ENCODE measurements at regions not wholly inside any gene's neighbourhood (a gene's known extent, or its start where the extent isn't known, plus 50 kb on each side); places are given as distances from the start of the nearest gene placed in this dataset.

GRCh38 chr4:158428242-158428641 is 93.4 kb upstream of the RXFP1 start:
- TF ChIP-seq CTCF (IDR thresholded peaks at IDR 0.05; ENCODE audit: poor library complexity): no peak
- no peak for TF ChIP-seq EZH2phosphoT487 (IDR thresholded peaks at IDR 0.05; ENCODE audit: low read depth, severe bottlenecking, unreplicated experiment)
- TF ChIP-seq EZH2 (IDR thresholded peaks at IDR 0.05; ENCODE audit: borderline replicate concordance): no peak
- no peaks in the 10 kb centered on the region for H3K27me3 ChIP-seq
- H3K27ac ChIP-seq: no peak overlapping the region

GRCh38 chr4:158442736-158443135 is 78.9 kb upstream of the RXFP1 start:
- H3K9me3 ChIP-seq (ENCODE audit: low read depth): no peaks in the 10 kb centered on the region
- H3K4me1 ChIP-seq (ENCODE audit: insufficient read depth): no peaks in the 10 kb centered on the region
- H3K4me2 ChIP-seq: no peak overlapping the region
- DNase-seq (ENCODE audit: low spot score): no peak
- TF ChIP-seq EZH2phosphoT487 (IDR thresholded peaks at IDR 0.05; ENCODE audit: low read depth, severe bottlenecking, unreplicated experiment) (no peak), CTCF (IDR thresholded peaks at IDR 0.05; ENCODE audit: poor library complexity) (no peak), EZH2 (IDR thresholded peaks at IDR 0.05; ENCODE audit: borderline replicate concordance) (no peak)
- H4K20me1 ChIP-seq (ENCODE audit: insufficient read depth, poor library complexity, severe bottlenecking): no peaks in the 10 kb centered on the region
- no peak overlapping the region for H2AFZ ChIP-seq
- H3K9me2 ChIP-seq (replicated peaks; ENCODE audit: insufficient read depth): no peaks in the 10 kb centered on the region
- no peaks in the 10 kb centered on the region for H3K27me3 ChIP-seq
- no peaks in the 10 kb centered on the region for H3K79me2 ChIP-seq
- H3K27ac ChIP-seq: no peak overlapping the region
- H3K4me3 ChIP-seq: no peak overlapping the region
- no peaks in the 10 kb centered on the region for H3K36me3 ChIP-seq (replicated peaks; ENCODE audit: insufficient read depth, low read depth)

More at GRCh38 chr4:158428242-158428641, 93.4 kb upstream of the RXFP1 start:
- Histone ChIP-seq H3K4me1 (ENCODE audit: insufficient read depth) (no peaks in the 10 kb centered on the region), H2AFZ (no peak overlapping the region), H3K4me3 (no peak overlapping the region), H3K4me2 (no peak overlapping the region), H3K79me2 (no peaks in the 10 kb centered on the region), H3K9me2 (replicated peaks; ENCODE audit: insufficient read depth) (no peaks in the 10 kb centered on the region), H3K36me3 (replicated peaks; ENCODE audit: insufficient read depth, low read depth) (no peaks in the 10 kb centered on the region), H3K9me3 (ENCODE audit: low read depth) (no peaks in the 10 kb centered on the region), H4K20me1 (ENCODE audit: insufficient read depth, poor library complexity, severe bottlenecking) (no peaks in the 10 kb centered on the region)
- no peak for DNase-seq (ENCODE audit: low spot score)

GRCh38 chr4:158443731-158444130 is 78.0 kb upstream of the RXFP1 start:
- 78% methylated on average over 1 of the region's 1 CpG for WGBS (ENCODE audit: low lambda C conversion rate, missing lambda C conversion rate)
- Histone ChIP-seq H3K27me3 (no peaks in the 10 kb centered on the region), H3K27ac (no peak overlapping the region), H3K9me3 (ENCODE audit: low read depth) (no peaks in the 10 kb centered on the region), H3K4me1 (ENCODE audit: insufficient read depth) (no peaks in the 10 kb centered on the region), H3K4me2 (no peak overlapping the region), H2AFZ (no peak overlapping the region), H3K4me3 (no peak overlapping the region), H3K79me2 (no peaks in the 10 kb centered on the region), H3K36me3 (replicated peaks; ENCODE audit: insufficient read depth, low read depth) (no peaks in the 10 kb centered on the region), H3K9me2 (replicated peaks; ENCODE audit: insufficient read depth) (no peaks in the 10 kb centered on the region), H4K20me1 (ENCODE audit: insufficient read depth, poor library complexity, severe bottlenecking) (no peaks in the 10 kb centered on the region)
- no peak for DNase-seq (ENCODE audit: low spot score)
- TF ChIP-seq EZH2phosphoT487 (IDR thresholded peaks at IDR 0.05; ENCODE audit: low read depth, severe bottlenecking, unreplicated experiment): no peak
- no peak for TF ChIP-seq CTCF (IDR thresholded peaks at IDR 0.05; ENCODE audit: poor library complexity)
- TF ChIP-seq EZH2 (IDR thresholded peaks at IDR 0.05; ENCODE audit: borderline replicate concordance): no peak

GRCh38 chr4:158444621-158445020 is 77.1 kb upstream of the RXFP1 start:
- H3K4me3 ChIP-seq: no peak overlapping the region
- H3K27ac ChIP-seq: no peak overlapping the region
- TF ChIP-seq EZH2phosphoT487 (IDR thresholded peaks at IDR 0.05; ENCODE audit: low read depth, severe bottlenecking, unreplicated experiment) (no peak), CTCF (IDR thresholded peaks at IDR 0.05; ENCODE audit: poor library complexity) (no peak), EZH2 (IDR thresholded peaks at IDR 0.05; ENCODE audit: borderline replicate concordance) (no peak)
- H3K79me2 ChIP-seq: no peaks in the 10 kb centered on the region
- H3K9me3 ChIP-seq (ENCODE audit: low read depth): no peaks in the 10 kb centered on the region
- no peaks in the 10 kb centered on the region for H3K36me3 ChIP-seq (replicated peaks; ENCODE audit: insufficient read depth, low read depth)
- no peaks in the 10 kb centered on the region for H3K9me2 ChIP-seq (replicated peaks; ENCODE audit: insufficient read depth)
- DNase-seq (ENCODE audit: low spot score): no peak
- H3K4me2 ChIP-seq: no peak overlapping the region
- no peak overlapping the region for H2AFZ ChIP-seq
- no peaks in the 10 kb centered on the region for H3K27me3 ChIP-seq
- no peaks in the 10 kb centered on the region for H3K4me1 ChIP-seq (ENCODE audit: insufficient read depth)
- 85% methylated on average over 1 of the region's 1 CpG for WGBS (ENCODE audit: low lambda C conversion rate, missing lambda C conversion rate)
- no peaks in the 10 kb centered on the region for H4K20me1 ChIP-seq (ENCODE audit: insufficient read depth, poor library complexity, severe bottlenecking)
